A549 (cell line): ENCODE measurements at regions not wholly inside any gene's neighbourhood (a gene's known extent, or its start where the extent isn't known, plus 50 kb on each side); places are given as distances from the start of the nearest gene placed in this dataset.

ENCODE experiments used
- ATAC-seq, 2 experiments: fragments of 200-7000 bp in 1 of 2; fragments of >200 bp in 1 of 2; cut with Nextera tagmentation in 1 of 2; cut with Tn5 transposase in 1 of 2; 3 replicates each; pipeline versions ENCODE4 v1.8.0 to v1.9.1; 2018 to 2020; ENCODE audit warnings: mild to moderate bottlenecking in 1 of 2, moderate library complexity in 1 of 2
- CTCF ChIA-PET: fragments of 300-600 bp; sonication (Branson Sonifier 250); formaldehyde crosslinking; extraction: SDS; loops from one replicate; lab custom pipeline; 2021; ENCODE audit warnings: antibody characterized with exemption, inconsistent platforms; lab: Yijun Ruan, JAX
- POLR2A ChIA-PET: fragments of 350-600 bp; formaldehyde crosslinking; extraction: SDS; loops from one replicate; lab custom pipeline; 2021; ENCODE audit warnings: antibody characterized with exemption, inconsistent platforms; lab: Yijun Ruan, JAX
- DNase-seq, 2 experiments: peaks; one replicate each; pipeline versions ENCODE4 v3.0.0 to v3.0.0-alpha.2; 2011 to 2016; ENCODE audit warnings: low read depth in 1 of 2, low spot score in 1 of 2
- FAIRE-seq: peaks from 2 replicates; lab custom pipeline; 2011; peaks lifted over from hg19 to GRCh38; lab: Jason Lieb, UNC
- H3K27ac ChIP-seq, 2 experiments: fragments of >200 bp; sonication (Bioruptor Twin); formaldehyde crosslinking; 3 replicates each; pipeline ENCODE4 v1.5.1; 2016 to 2017
- H3K4me1 ChIP-seq: fragments of >200 bp; sonication (Bioruptor Twin); formaldehyde crosslinking; 3 replicates; pipeline ENCODE4 v1.6.1; 2016
- H3K4me2 ChIP-seq: fragments of >200 bp; sonication (Bioruptor Twin); formaldehyde crosslinking; 3 replicates; pipeline ENCODE4 v1.6.1; 2016
- H3K4me3 ChIP-seq: fragments of >200 bp; sonication (Bioruptor Twin); formaldehyde crosslinking; 3 replicates; pipeline ENCODE4 v1.5.1; 2016
- H3K9me3 ChIP-seq: fragments of >200 bp; sonication (Bioruptor Twin); formaldehyde crosslinking; 3 replicates; pipeline ENCODE4 v1.6.1; 2016
- BCL3 ChIP-seq: fragments of >200 bp; sonication (Bioruptor Twin); formaldehyde crosslinking; IDR thresholded peaks from 3 replicates; pipeline ENCODE4 v1.6.1; 2016
- BHLHE40 ChIP-seq: IDR thresholded peaks from 2 replicates; pipeline ENCODE4 v1.6.1; 2012; ENCODE audit warnings: low read depth, low read length, inconsistent platforms
- ELK1 ChIP-seq: fragments of 150-350 bp; IDR thresholded peaks from 2 replicates; pipeline ENCODE4 v1.6.1; 2014; ENCODE audit warnings: low read depth, mild to moderate bottlenecking, low read length
- ESRRA ChIP-seq: fragments of 150-350 bp; IDR thresholded peaks from 2 replicates; pipeline ENCODE4 v1.6.1; 2014; ENCODE audit warnings: mild to moderate bottlenecking, low read length, borderline replicate concordance
- FOSB ChIP-seq: fragments of 250-450 bp; sonication (Bioruptor Pico); IDR thresholded peaks from 2 replicates; pipeline ENCODE4 v1.5.0; 2020; ENCODE audit warnings: mild to moderate bottlenecking, moderate library complexity
- GATA3 ChIP-seq: IDR thresholded peaks from 2 replicates; pipeline ENCODE4 v1.6.1; 2012; ENCODE audit warnings: borderline replicate concordance
- HES2 ChIP-seq: fragments of >200 bp; sonication (Bioruptor Twin); formaldehyde crosslinking; IDR thresholded peaks from 2 replicates; pipeline ENCODE4 v1.6.1; 2016
- HEYL ChIP-seq: fragments of 250-450 bp; sonication (Bioruptor Pico); IDR thresholded peaks from 2 replicates; pipeline ENCODE4 v1.8.0; 2021; ENCODE audit warnings: mild to moderate bottlenecking, moderate library complexity
- HOXB5 ChIP-seq: fragments of 250-450 bp; sonication (Bioruptor Pico); IDR thresholded peaks from 2 replicates; pipeline ENCODE4 v1.5.0; 2020; ENCODE audit warnings: mild to moderate bottlenecking, moderate library complexity
- MAFK ChIP-seq: fragments of 450-650 bp; IDR thresholded peaks from 2 replicates; pipeline ENCODE4 v1.6.1; 2014; ENCODE audit not compliant: partially characterized antibody
- MAX ChIP-seq: IDR thresholded peaks from 2 replicates; pipeline ENCODE4 v1.6.1; 2012
- MAZ ChIP-seq: fragments of 150-350 bp; IDR thresholded peaks from 2 replicates; pipeline ENCODE4 v1.6.1; 2014; ENCODE audit warnings: antibody characterized with exemption, low read depth, low read length, borderline replicate concordance
- MYC ChIP-seq: IDR thresholded peaks from 2 replicates; pipeline ENCODE4 v1.6.1; 2012; ENCODE audit warnings: mild to moderate bottlenecking, inconsistent platforms, low read length, improper control_type of control experiment, borderline replicate concordance
- PBX3 ChIP-seq: IDR thresholded peaks from 2 replicates; pipeline ENCODE4 v1.6.1; 2012
- RAD21 ChIP-seq, 2 experiments: fragments of >200 bp in 1 of 2; sonication (Bioruptor Twin) in 1 of 2; formaldehyde crosslinking in 1 of 2; IDR thresholded peaks in 1 of 2; conservative IDR thresholded peaks in 1 of 2; 2 replicates in 1 of 2; 3 replicates in 1 of 2; pipeline ENCODE4 v1.6.1; 2012 to 2018; ENCODE audit warnings: inconsistent platforms in 1 of 2
- RARB ChIP-seq: fragments of 250-450 bp; sonication (Bioruptor Pico); IDR thresholded peaks from 2 replicates; pipeline ENCODE4 v1.8.0; 2021; ENCODE audit warnings: mild to moderate bottlenecking, moderate library complexity
- SMC3 ChIP-seq: fragments of >200 bp; sonication (Bioruptor Twin); formaldehyde crosslinking; IDR thresholded peaks from 3 replicates; pipeline ENCODE4 v1.6.1; 2018; ENCODE audit warnings: inconsistent platforms
- TFCP2L1 ChIP-seq: fragments of 250-450 bp; sonication (Bioruptor Pico); IDR thresholded peaks from 2 replicates; pipeline ENCODE4 v1.5.0; 2021; ENCODE audit warnings: mild to moderate bottlenecking
- TP53 ChIP-seq: fragments of 250-450 bp; sonication (Bioruptor Pico); IDR thresholded peaks from 2 replicates; pipeline ENCODE4 v1.5.0; 2021; ENCODE audit warnings: mild to moderate bottlenecking, moderate library complexity
- ZSCAN20 ChIP-seq: fragments of 250-450 bp; sonication (Bioruptor Pico); IDR thresholded peaks from 2 replicates; pipeline ENCODE4 v1.8.0; 2022; ENCODE audit warnings: mild to moderate bottlenecking, moderate library complexity
- WGBS: methylation state at CpG from one replicate; pipeline ENCODE4 v1.1.6; 2017; ENCODE audit errors: missing lambda C conversion rate; 5-methylcytosine and 5-hydroxymethylcytosine counted together

GRCh38 chr5:13378091-13378490 lies 566.4 kb downstream of the DNAH5 start:
- Histone ChIP-seq H3K27ac (no peak overlapping the region), H3K4me3 (no peak overlapping the region)
- DNase-seq, result no peak
- WGBS, result 4% methylated on average over 4 of the region's 4 CpGs
- FAIRE-seq, result no peak
- POLR2A ChIA-PET, result no interaction called here
- ATAC-seq, result no peak
- TF ChIP-seq MAFK (no peak), SMC3 (no peak), BHLHE40 (no peak), MAX (no peak), PBX3 (no peak), ELK1 (no peak), RARB (CRISPR knock-in tag) (no peak), TFCP2L1 (CRISPR knock-in tag) (no peak), MYC (no peak), HEYL (CRISPR knock-in tag) (no peak), RAD21 (conservative IDR thresholded peaks at IDR 0.05 in 1 of 2, IDR thresholded peaks at IDR 0.05 in 1 of 2) (no peak)
- TF ChIP-seq, all 56 proteins: peak for 0
- CTCF ChIA-PET, result no interaction called here
- no peaks in the 10 kb centered on the region for H3K4me1 ChIP-seq
- H3K4me2 ChIP-seq, result no peak overlapping the region
- no peaks in the 10 kb centered on the region for H3K9me3 ChIP-seq

- Histone ChIP-seq H3K9me3 (no peaks in the 10 kb centered on the region), H3K4me3 (no peak overlapping the region), H3K27ac (no peak overlapping the region), H3K4me1 (no peaks in the 10 kb centered on the region), H3K4me2 (no peak overlapping the region)
- DNase-seq, result no peak
- ChIA-PET CTCF (no interaction called here), POLR2A (no interaction called here)
- no peak for ATAC-seq
- no peak for FAIRE-seq
- no peak for TF ChIP-seq HOXB5
- TF ChIP-seq HES2, result no peak
- TF ChIP-seq MAZ, result no peak
- TF ChIP-seq TP53, result no peak
These were observed 585.1 kb downstream of the DNAH5 start for GRCh38 chr5:13359344-13359743.

GRCh38 chr5:13358342-13358741 lies 586.1 kb downstream of the DNAH5 start:
- no peaks in the 10 kb centered on the region for H3K9me3 ChIP-seq
- ATAC-seq (no peak), DNase-seq (no peak), FAIRE-seq (no peak)
- no peaks in the 10 kb centered on the region for H3K4me1 ChIP-seq
- H3K4me2 ChIP-seq, result no peak overlapping the region
- no peak overlapping the region for H3K4me3 ChIP-seq
- ChIA-PET CTCF (no interaction called here), POLR2A (no interaction called here)
- no peak overlapping the region for H3K27ac ChIP-seq
- TF ChIP-seq RAD21 (conservative IDR thresholded peaks at IDR 0.05 in 1 of 2, IDR thresholded peaks at IDR 0.05 in 1 of 2) (no peak), ZSCAN20 (CRISPR knock-in tag) (no peak), ESRRA (no peak), BCL3 (no peak), GATA3 (no peak), FOSB (CRISPR knock-in tag) (no peak)
